GM18873 (cell line): ENCODE measurements at regions not wholly inside any gene's neighbourhood (a gene's known extent, or its start where the extent isn't known, plus 50 kb on each side); places are given as distances from the start of the nearest gene placed in this dataset.
"Not testable (repeated sequence)": the region's sequence is repeated elsewhere in the genome, so short reads cannot be mapped to it uniquely, and the experiment has no call there.

Experiments used
- ATAC-seq: cut with Tn5 transposase; IDR thresholded peaks from one replicate; pipeline ENCODE4 v1.9.1; 2021; ENCODE audit warnings: mild to moderate bottlenecking, moderate library complexity, moderate number of reproducible peaks; ENCODE audit not compliant: unreplicated experiment, low FRiP score

- no peak for ATAC-seq
Observed at GRCh38 chr1:185681034-185681633, 53.1 kb upstream of the HMCN1 start.

GRCh38 chr1:185680453-185680852 is 53.7 kb upstream of the HMCN1 start:
- no peak for ATAC-seq

- ATAC-seq = no peak
Observed at GRCh38 chr1:185679220-185679619, 55.0 kb upstream of the HMCN1 start.

GRCh38 chr1:185676969-185677368 is 57.2 kb upstream of the HMCN1 start:
- no peak for ATAC-seq

GRCh38 chr1:185674201-185674600 is 60.0 kb upstream of the HMCN1 start:
- peak; percentile 57 for ATAC-seq

GRCh38 chr1:185672719-185673360 is 61.4 kb upstream of the HMCN1 start:
- ATAC-seq = no peak

- ATAC-seq = no peak
Observed at GRCh38 chr1:185670187-185670627, 64.0 kb upstream of the HMCN1 start.

GRCh38 chr1:185668013-185668412 is 66.2 kb upstream of the HMCN1 start:
- no peak for ATAC-seq

- ATAC-seq = no peak
Observed at GRCh38 chr1:185666582-185666981, 67.6 kb upstream of the HMCN1 start.

GRCh38 chr1:185663771-185664296 is 70.4 kb upstream of the HMCN1 start:
- ATAC-seq = no peak

- no peak for ATAC-seq
Observed at GRCh38 chr1:185663332-185663731, 70.9 kb upstream of the HMCN1 start.

- no peak for ATAC-seq
Observed at GRCh38 chr1:185661971-185662370, 72.2 kb upstream of the HMCN1 start.

GRCh38 chr1:185656663-185657062 is 77.5 kb upstream of the HMCN1 start:
- ATAC-seq = no peak

GRCh38 chr1:185654952-185655314 is 79.3 kb upstream of the HMCN1 start:
- no peak for ATAC-seq

GRCh38 chr1:185654199-185654951 is 79.8 kb upstream of the HMCN1 start:
- ATAC-seq = no peak

GRCh38 chr1:185653615-185654014 is 80.6 kb upstream of the HMCN1 start:
- ATAC-seq = no peak

GRCh38 chr1:185652348-185652747 is 81.8 kb upstream of the HMCN1 start:
- ATAC-seq = no peak

- ATAC-seq = no peak
Observed at GRCh38 chr1:185650602-185651230, 83.5 kb upstream of the HMCN1 start.

- ATAC-seq = no peak
Observed at GRCh38 chr1:185648858-185649589, 85.2 kb upstream of the HMCN1 start.

- not testable (repeated sequence) for ATAC-seq
Observed at GRCh38 chr1:185647597-185648267, 86.5 kb upstream of the HMCN1 start.
